ENCODE measurements at regions not wholly inside any gene's neighbourhood (a gene's known extent, or its start where the extent isn't known, plus 50 kb on each side); places are given as distances from the start of the nearest gene placed in this dataset.

- DNase-seq (ENCODE audit: low read depth in 4 of 6, low spot score in 6 of 6), result peak in 1 of 6 donors; percentile 37
- Histone ChIP-seq H3K9me3 (ENCODE audit: control insufficient read depth, insufficient read depth, low read length) (no peaks in the 10 kb centered on the region), H3K4me1 (ENCODE audit: control insufficient read depth, insufficient read depth, low read length) (peaks cover 8% of the 10 kb centered on the region), H3K27ac (ENCODE audit: low read depth, low read length) (no peak overlapping the region), H3K27me3 (ENCODE audit: control insufficient read depth, insufficient read depth, low read length) (peaks cover 12% of the 10 kb centered on the region), H3K4me3 (ENCODE audit: low read depth, low read length) (no peak overlapping the region), H3K36me3 (ENCODE audit: control insufficient read depth, insufficient read depth, low read length) (no peaks in the 10 kb centered on the region)
- WGBS (ENCODE audit: insufficient coverage), result 72% methylated on average over 15 of the region's 20 CpGs
Observed at GRCh38 chr12:113649256-113649830, 177.7 kb upstream of the LHX5 start.

GRCh38 chr12:113647048-113647447 lies 175.4 kb upstream of the LHX5 start:
- Histone ChIP-seq H3K4me1 (ENCODE audit: control insufficient read depth, insufficient read depth, low read length) (peaks cover 8% of the 10 kb centered on the region), H3K27ac (ENCODE audit: low read depth, low read length) (no peak overlapping the region), H3K4me3 (ENCODE audit: low read depth, low read length) (no peak overlapping the region), H3K36me3 (ENCODE audit: control insufficient read depth, insufficient read depth, low read length) (no peaks in the 10 kb centered on the region), H3K9me3 (ENCODE audit: control insufficient read depth, insufficient read depth, low read length) (no peaks in the 10 kb centered on the region), H3K27me3 (ENCODE audit: control insufficient read depth, insufficient read depth, low read length) (peaks cover 19% of the 10 kb centered on the region)
- WGBS (ENCODE audit: insufficient coverage), result 74% methylated on average over 4 of the region's 4 CpGs
- peak in 2 of 6 donors; percentile 31 to 66 for DNase-seq (ENCODE audit: low read depth in 4 of 6, low spot score in 6 of 6)

- 11% methylated on average over 11 of the region's 14 CpGs for WGBS (ENCODE audit: insufficient coverage)
- Histone ChIP-seq H3K4me3 (ENCODE audit: low read depth, low read length) (no peak overlapping the region), H3K36me3 (ENCODE audit: control insufficient read depth, insufficient read depth, low read length) (no peaks in the 10 kb centered on the region), H3K4me1 (ENCODE audit: control insufficient read depth, insufficient read depth, low read length) (peaks cover 8% of the 10 kb centered on the region), H3K27me3 (ENCODE audit: control insufficient read depth, insufficient read depth, low read length) (peaks cover 28% of the 10 kb centered on the region), H3K27ac (ENCODE audit: low read depth, low read length) (no peak overlapping the region), H3K9me3 (ENCODE audit: control insufficient read depth, insufficient read depth, low read length) (no peaks in the 10 kb centered on the region)
- DNase-seq (ENCODE audit: low read depth in 4 of 6, low spot score in 6 of 6), result peak in 1 of 6 donors; percentile 85
Observed at GRCh38 chr12:113645603-113646002, 173.9 kb upstream of the LHX5 start.

GRCh38 chr12:113645183-113645582 lies 173.5 kb upstream of the LHX5 start:
- Histone ChIP-seq H3K4me1 (ENCODE audit: control insufficient read depth, insufficient read depth, low read length) (peaks cover 8% of the 10 kb centered on the region), H3K9me3 (ENCODE audit: control insufficient read depth, insufficient read depth, low read length) (no peaks in the 10 kb centered on the region), H3K27ac (ENCODE audit: low read depth, low read length) (no peak overlapping the region), H3K36me3 (ENCODE audit: control insufficient read depth, insufficient read depth, low read length) (no peaks in the 10 kb centered on the region), H3K27me3 (ENCODE audit: control insufficient read depth, insufficient read depth, low read length) (peaks cover 28% of the 10 kb centered on the region), H3K4me3 (ENCODE audit: low read depth, low read length) (no peak overlapping the region)
- no peak for DNase-seq (ENCODE audit: low read depth in 4 of 6, low spot score in 6 of 6)
- WGBS (ENCODE audit: insufficient coverage), result 88% methylated on average over 1 of the region's 2 CpGs

GRCh38 chr12:113643177-113643974 lies 171.7 kb upstream of the LHX5 start:
- WGBS (ENCODE audit: insufficient coverage), result 64% methylated on average over 5 of the region's 8 CpGs
- H3K9me3 ChIP-seq (ENCODE audit: control insufficient read depth, insufficient read depth, low read length), result no peaks in the 10 kb centered on the region
- H3K4me3 ChIP-seq (ENCODE audit: low read depth, low read length), result no peak overlapping the region
- peaks cover 8% of the 10 kb centered on the region for H3K4me1 ChIP-seq (ENCODE audit: control insufficient read depth, insufficient read depth, low read length)
- H3K27me3 ChIP-seq (ENCODE audit: control insufficient read depth, insufficient read depth, low read length), result peaks cover 30% of the 10 kb centered on the region
- H3K36me3 ChIP-seq (ENCODE audit: control insufficient read depth, insufficient read depth, low read length), result no peaks in the 10 kb centered on the region
- H3K27ac ChIP-seq (ENCODE audit: low read depth, low read length), result no peak overlapping the region
- peak in 1 of 6 donors; percentile 53 for DNase-seq (ENCODE audit: low read depth in 4 of 6, low spot score in 6 of 6)

- H3K36me3 ChIP-seq (ENCODE audit: control insufficient read depth, insufficient read depth, low read length), result no peaks in the 10 kb centered on the region
- H3K9me3 ChIP-seq (ENCODE audit: control insufficient read depth, insufficient read depth, low read length), result no peaks in the 10 kb centered on the region
- H3K4me1 ChIP-seq (ENCODE audit: control insufficient read depth, insufficient read depth, low read length), result peaks cover 8% of the 10 kb centered on the region
- no peak overlapping the region for H3K4me3 ChIP-seq (ENCODE audit: low read depth, low read length)
- H3K27me3 ChIP-seq (ENCODE audit: control insufficient read depth, insufficient read depth, low read length), result peaks cover 30% of the 10 kb centered on the region
- WGBS (ENCODE audit: insufficient coverage), result no CpG with 5 or more reads among the region's 2 CpGs
- DNase-seq (ENCODE audit: low read depth in 4 of 6, low spot score in 6 of 6), result no peak
- no peak overlapping the region for H3K27ac ChIP-seq (ENCODE audit: low read depth, low read length)
Observed at GRCh38 chr12:113642672-113643071, 171.0 kb upstream of the LHX5 start.

GRCh38 chr12:113642216-113642615 lies 170.5 kb upstream of the LHX5 start:
- no peaks in the 10 kb centered on the region for H3K36me3 ChIP-seq (ENCODE audit: control insufficient read depth, insufficient read depth, low read length)
- DNase-seq (ENCODE audit: low read depth in 4 of 6, low spot score in 6 of 6), result no peak
- H3K4me3 ChIP-seq (ENCODE audit: low read depth, low read length), result no peak overlapping the region
- H3K27ac ChIP-seq (ENCODE audit: low read depth, low read length), result no peak overlapping the region
- peaks cover 32% of the 10 kb centered on the region for H3K27me3 ChIP-seq (ENCODE audit: control insufficient read depth, insufficient read depth, low read length)
- H3K4me1 ChIP-seq (ENCODE audit: control insufficient read depth, insufficient read depth, low read length), result peaks cover 8% of the 10 kb centered on the region
- WGBS (ENCODE audit: insufficient coverage), result 87% methylated on average over 2 of the region's 3 CpGs
- no peaks in the 10 kb centered on the region for H3K9me3 ChIP-seq (ENCODE audit: control insufficient read depth, insufficient read depth, low read length)

GRCh38 chr12:113641426-113642030 lies 169.9 kb upstream of the LHX5 start:
- peaks cover 32% of the 10 kb centered on the region for H3K27me3 ChIP-seq (ENCODE audit: control insufficient read depth, insufficient read depth, low read length)
- no peak overlapping the region for H3K4me3 ChIP-seq (ENCODE audit: low read depth, low read length)
- no peaks in the 10 kb centered on the region for H3K36me3 ChIP-seq (ENCODE audit: control insufficient read depth, insufficient read depth, low read length)
- 60% methylated on average over 1 of the region's 11 CpGs for WGBS (ENCODE audit: insufficient coverage)
- DNase-seq (ENCODE audit: low read depth in 4 of 6, low spot score in 6 of 6), result no peak
- H3K4me1 ChIP-seq (ENCODE audit: control insufficient read depth, insufficient read depth, low read length), result peaks cover 8% of the 10 kb centered on the region
- no peaks in the 10 kb centered on the region for H3K9me3 ChIP-seq (ENCODE audit: control insufficient read depth, insufficient read depth, low read length)
- no peak overlapping the region for H3K27ac ChIP-seq (ENCODE audit: low read depth, low read length)

GRCh38 chr12:113640837-113641236 lies 169.2 kb upstream of the LHX5 start:
- Histone ChIP-seq H3K27ac (ENCODE audit: low read depth, low read length) (no peak overlapping the region), H3K36me3 (ENCODE audit: control insufficient read depth, insufficient read depth, low read length) (no peaks in the 10 kb centered on the region), H3K27me3 (ENCODE audit: control insufficient read depth, insufficient read depth, low read length) (peaks cover 30% of the 10 kb centered on the region), H3K9me3 (ENCODE audit: control insufficient read depth, insufficient read depth, low read length) (no peaks in the 10 kb centered on the region), H3K4me1 (ENCODE audit: control insufficient read depth, insufficient read depth, low read length) (peaks cover 7% of the 10 kb centered on the region), H3K4me3 (ENCODE audit: low read depth, low read length) (no peak overlapping the region)
- WGBS (ENCODE audit: insufficient coverage), result 66% methylated on average over 3 of the region's 5 CpGs
- no peak for DNase-seq (ENCODE audit: low read depth in 4 of 6, low spot score in 6 of 6)

Data from spinal cord (tissue), 9 donors.